GM23338 (cell line): ENCODE measurements at regions not wholly inside any gene's neighbourhood (a gene's known extent, or its start where the extent isn't known, plus 50 kb on each side); places are given as distances from the start of the nearest gene placed in this dataset.

Source experiments
- CREB1 ChIP-seq: fragments of 250-450 bp; sonication (Bioruptor Pico); IDR thresholded peaks from 2 replicates; pipeline ENCODE4 v1.5.0; 2020; ENCODE audit warnings: low read depth, mild to moderate bottlenecking, moderate library complexity
- EZH2 ChIP-seq: fragments of 200-600 bp; sonication (generic); IDR thresholded peaks from one replicate; pipeline ENCODE4 v1.8.0; 2017; ENCODE audit warnings: antibody characterized with exemption, mild to moderate bottlenecking, low read depth; ENCODE audit not compliant: unreplicated experiment
- EZH2phosphoT487 ChIP-seq: fragments of 200-600 bp; sonication (generic); IDR thresholded peaks from one replicate; pipeline ENCODE4 v1.8.1; 2018; ENCODE audit warnings: antibody characterized with exemption; ENCODE audit not compliant: unreplicated experiment
- TF ChIP-seq, protein P1 (sequence below), 2 experiments: fragments of 200-600 bp in 1 of 2; sonication (generic) in 1 of 2; conservative IDR thresholded peaks; 2 replicates each; pipeline versions ENCODE4 v1.5.1 to v1.6.1; 2016 to 2017; ENCODE audit warnings: antibody characterized with exemption in 2 of 2, low read depth in 2 of 2, mild to moderate bottlenecking in 2 of 2, moderate library complexity in 1 of 2
- TF ChIP-seq, protein P2 (sequence below): IDR thresholded peaks from 2 replicates; pipeline ENCODE4 v1.6.1; 2016; ENCODE audit warnings: antibody characterized with exemption
- TF ChIP-seq, protein P3 (sequence below): IDR thresholded peaks from one replicate; pipeline ENCODE4 v1.6.1; 2018; ENCODE audit warnings: antibody characterized with exemption; ENCODE audit not compliant: unreplicated experiment

DNA sequence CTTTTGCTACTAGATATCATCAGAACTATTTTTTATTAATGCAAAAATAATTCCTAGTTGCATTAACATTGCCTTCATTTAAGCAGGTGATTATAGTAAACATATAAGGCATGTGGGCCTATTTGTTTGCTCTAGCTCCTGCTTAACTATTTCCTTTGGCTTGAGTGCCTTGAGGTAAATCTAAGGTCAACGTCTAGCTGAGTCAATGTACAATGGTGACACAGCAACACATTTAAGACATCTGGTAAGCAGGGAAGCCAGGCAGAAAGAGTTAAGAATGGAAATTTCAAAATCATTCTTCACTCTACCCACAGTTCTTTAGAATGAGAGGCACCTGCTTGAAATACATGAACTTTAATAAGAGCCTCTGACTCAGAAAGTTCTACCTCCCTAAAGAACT lies 111.9 kb upstream of the FST start:
- TF ChIP-seq, protein P1, sequence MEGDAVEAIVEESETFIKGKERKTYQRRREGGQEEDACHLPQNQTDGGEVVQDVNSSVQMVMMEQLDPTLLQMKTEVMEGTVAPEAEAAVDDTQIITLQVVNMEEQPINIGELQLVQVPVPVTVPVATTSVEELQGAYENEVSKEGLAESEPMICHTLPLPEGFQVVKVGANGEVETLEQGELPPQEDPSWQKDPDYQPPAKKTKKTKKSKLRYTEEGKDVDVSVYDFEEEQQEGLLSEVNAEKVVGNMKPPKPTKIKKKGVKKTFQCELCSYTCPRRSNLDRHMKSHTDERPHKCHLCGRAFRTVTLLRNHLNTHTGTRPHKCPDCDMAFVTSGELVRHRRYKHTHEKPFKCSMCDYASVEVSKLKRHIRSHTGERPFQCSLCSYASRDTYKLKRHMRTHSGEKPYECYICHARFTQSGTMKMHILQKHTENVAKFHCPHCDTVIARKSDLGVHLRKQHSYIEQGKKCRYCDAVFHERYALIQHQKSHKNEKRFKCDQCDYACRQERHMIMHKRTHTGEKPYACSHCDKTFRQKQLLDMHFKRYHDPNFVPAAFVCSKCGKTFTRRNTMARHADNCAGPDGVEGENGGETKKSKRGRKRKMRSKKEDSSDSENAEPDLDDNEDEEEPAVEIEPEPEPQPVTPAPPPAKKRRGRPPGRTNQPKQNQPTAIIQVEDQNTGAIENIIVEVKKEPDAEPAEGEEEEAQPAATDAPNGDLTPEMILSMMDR (conservative IDR thresholded peaks at IDR 0.05; ENCODE audit: low read depth in 2 of 2): no peak
- no peak for TF ChIP-seq CREB1 (CRISPR knock-in tag)
- no peak for TF ChIP-seq EZH2phosphoT487
- no peak for TF ChIP-seq EZH2
- TF ChIP-seq, protein P2, sequence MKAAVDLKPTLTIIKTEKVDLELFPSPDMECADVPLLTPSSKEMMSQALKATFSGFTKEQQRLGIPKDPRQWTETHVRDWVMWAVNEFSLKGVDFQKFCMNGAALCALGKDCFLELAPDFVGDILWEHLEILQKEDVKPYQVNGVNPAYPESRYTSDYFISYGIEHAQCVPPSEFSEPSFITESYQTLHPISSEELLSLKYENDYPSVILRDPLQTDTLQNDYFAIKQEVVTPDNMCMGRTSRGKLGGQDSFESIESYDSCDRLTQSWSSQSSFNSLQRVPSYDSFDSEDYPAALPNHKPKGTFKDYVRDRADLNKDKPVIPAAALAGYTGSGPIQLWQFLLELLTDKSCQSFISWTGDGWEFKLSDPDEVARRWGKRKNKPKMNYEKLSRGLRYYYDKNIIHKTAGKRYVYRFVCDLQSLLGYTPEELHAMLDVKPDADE: no peak
- TF ChIP-seq, protein P3, sequence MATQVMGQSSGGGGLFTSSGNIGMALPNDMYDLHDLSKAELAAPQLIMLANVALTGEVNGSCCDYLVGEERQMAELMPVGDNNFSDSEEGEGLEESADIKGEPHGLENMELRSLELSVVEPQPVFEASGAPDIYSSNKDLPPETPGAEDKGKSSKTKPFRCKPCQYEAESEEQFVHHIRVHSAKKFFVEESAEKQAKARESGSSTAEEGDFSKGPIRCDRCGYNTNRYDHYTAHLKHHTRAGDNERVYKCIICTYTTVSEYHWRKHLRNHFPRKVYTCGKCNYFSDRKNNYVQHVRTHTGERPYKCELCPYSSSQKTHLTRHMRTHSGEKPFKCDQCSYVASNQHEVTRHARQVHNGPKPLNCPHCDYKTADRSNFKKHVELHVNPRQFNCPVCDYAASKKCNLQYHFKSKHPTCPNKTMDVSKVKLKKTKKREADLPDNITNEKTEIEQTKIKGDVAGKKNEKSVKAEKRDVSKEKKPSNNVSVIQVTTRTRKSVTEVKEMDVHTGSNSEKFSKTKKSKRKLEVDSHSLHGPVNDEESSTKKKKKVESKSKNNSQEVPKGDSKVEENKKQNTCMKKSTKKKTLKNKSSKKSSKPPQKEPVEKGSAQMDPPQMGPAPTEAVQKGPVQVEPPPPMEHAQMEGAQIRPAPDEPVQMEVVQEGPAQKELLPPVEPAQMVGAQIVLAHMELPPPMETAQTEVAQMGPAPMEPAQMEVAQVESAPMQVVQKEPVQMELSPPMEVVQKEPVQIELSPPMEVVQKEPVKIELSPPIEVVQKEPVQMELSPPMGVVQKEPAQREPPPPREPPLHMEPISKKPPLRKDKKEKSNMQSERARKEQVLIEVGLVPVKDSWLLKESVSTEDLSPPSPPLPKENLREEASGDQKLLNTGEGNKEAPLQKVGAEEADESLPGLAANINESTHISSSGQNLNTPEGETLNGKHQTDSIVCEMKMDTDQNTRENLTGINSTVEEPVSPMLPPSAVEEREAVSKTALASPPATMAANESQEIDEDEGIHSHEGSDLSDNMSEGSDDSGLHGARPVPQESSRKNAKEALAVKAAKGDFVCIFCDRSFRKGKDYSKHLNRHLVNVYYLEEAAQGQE: no peak
